GM18858 (cell line): ENCODE measurements at regions not wholly inside any gene's neighbourhood (a gene's known extent, or its start where the extent isn't known, plus 50 kb on each side); places are given as distances from the start of the nearest gene placed in this dataset.
"Not testable (repeated sequence)": the region's sequence is repeated elsewhere in the genome, so short reads cannot be mapped to it uniquely, and the experiment has no call there.

Experiments used
- ATAC-seq: cut with Tn5 transposase; IDR thresholded peaks from one replicate; pipeline ENCODE4 v1.9.1; 2021; ENCODE audit not compliant: unreplicated experiment

GRCh38 chr12:97616946-97617345 is 154.3 kb downstream of the RMST start:
- ATAC-seq = no peak

- no peak for ATAC-seq
Observed at GRCh38 chr12:97628962-97629361, 166.4 kb downstream of the RMST start.

- ATAC-seq = no peak
Observed at GRCh38 chr12:97629382-97629781, 166.8 kb downstream of the RMST start.

DNA sequence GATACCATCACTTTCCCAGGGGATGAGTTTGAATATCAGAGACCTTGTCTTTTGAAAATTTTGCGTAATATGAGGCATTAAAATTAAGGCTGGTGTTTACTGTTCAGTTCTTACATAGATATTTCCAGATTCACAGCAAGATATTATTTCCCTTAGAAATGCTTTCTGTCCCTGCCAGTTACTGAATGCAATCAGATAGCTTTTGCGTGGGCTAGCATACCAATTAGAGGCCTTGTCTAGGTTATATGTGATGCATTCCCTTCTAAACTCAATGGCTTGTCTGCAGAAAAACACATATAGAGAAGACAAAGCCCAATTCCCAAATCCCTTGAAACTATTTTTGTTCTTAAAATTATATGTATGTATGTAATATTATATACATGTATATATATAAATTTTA is 167.8 kb downstream of the RMST start:
- ATAC-seq = no peak

- ATAC-seq = no peak
Observed at GRCh38 chr12:97630875-97631274, 168.3 kb downstream of the RMST start.

DNA sequence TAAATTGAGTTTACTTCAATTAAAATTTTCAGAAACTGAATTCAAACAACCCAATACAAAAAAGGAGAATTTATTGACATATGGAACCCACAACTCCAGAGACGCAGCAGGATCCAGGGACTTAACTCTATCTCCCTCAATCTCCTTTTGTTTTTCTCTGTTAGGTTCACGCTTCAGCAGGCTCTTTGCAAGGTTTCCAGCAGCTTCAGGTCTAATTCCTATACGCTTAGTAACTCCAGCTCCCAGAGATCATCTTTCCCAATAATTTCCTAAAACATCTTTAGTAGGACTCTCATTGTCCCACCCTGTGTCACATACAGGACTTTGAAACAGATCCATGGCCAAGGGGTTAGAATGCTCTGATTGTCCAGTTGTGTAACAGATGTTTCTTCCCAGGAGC is 175.2 kb downstream of the RMST start:
- no peak for ATAC-seq

GRCh38 chr12:97638739-97639138 is 176.1 kb downstream of the RMST start:
- no peak for ATAC-seq

DNA sequence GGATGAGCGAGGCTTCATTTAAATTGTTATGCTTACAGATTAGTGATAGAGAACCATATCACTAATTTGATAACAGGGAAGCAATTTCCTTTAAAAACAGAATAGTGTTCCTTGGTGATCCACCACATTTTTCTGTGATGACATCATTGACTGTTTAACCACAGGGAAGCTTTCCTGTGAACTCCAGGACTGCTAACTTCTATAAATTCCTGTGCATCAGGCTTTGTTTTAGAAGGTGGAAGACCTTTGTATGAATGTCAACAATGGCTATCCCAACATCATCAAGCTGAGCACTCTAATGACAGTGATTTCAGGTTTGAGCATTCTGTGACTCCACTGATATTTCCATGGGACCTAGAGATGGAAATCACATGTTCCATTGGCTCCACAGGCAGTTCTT is 177.1 kb downstream of the RMST start:
- no peak for ATAC-seq

GRCh38 chr12:97640826-97641225 is 178.2 kb downstream of the RMST start:
- ATAC-seq = no peak

- ATAC-seq = no peak
Observed at GRCh38 chr12:97642911-97643310, 180.3 kb downstream of the RMST start.

GRCh38 chr12:97643924-97644323 is 181.3 kb downstream of the RMST start:
- no peak for ATAC-seq

GRCh38 chr12:97645726-97646125 is 183.1 kb downstream of the RMST start:
- ATAC-seq = no peak

- no peak for ATAC-seq
Observed at GRCh38 chr12:97647142-97647541, 184.5 kb downstream of the RMST start.

DNA sequence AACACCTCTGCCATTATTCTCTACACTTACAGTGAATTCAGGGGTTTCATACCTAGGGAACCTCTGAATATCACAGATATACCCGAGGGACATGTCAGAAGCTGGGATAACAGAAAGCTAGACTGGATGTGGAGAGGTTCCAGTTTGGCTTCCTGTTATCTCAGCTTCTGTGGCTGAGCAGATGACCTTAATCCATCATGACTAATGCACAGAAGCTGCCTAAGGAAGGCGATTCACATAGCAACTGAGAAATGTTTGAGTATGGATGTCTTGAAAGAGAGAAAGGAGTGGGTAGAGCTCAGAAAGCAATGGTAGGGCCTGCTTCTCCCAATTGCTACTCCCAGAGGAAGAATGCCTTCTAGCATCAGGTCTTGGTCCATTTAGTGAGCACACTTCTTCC is 187.6 kb downstream of the RMST start:
- ATAC-seq = no peak

DNA sequence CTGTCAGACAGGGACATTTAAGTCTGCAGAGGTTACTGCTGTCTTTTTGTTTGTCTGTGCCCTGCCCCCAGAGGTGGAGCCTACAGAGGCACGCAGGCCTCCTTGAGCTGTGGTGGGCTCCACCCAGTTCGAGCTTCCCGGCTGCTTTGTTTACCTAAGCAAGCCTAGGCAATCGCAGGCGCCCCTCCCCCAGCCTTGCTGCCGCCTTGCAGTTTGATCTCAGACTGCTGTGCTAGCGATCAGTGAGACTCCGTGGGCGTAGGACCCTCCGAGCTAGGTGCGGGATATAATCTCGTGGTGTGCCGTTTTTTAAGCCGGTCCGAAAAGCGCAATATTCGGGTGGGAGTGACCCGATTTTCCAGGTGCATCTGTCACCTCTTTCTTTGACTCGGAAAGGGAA is 193.9 kb downstream of the RMST start:
- not testable (repeated sequence) for ATAC-seq

DNA sequence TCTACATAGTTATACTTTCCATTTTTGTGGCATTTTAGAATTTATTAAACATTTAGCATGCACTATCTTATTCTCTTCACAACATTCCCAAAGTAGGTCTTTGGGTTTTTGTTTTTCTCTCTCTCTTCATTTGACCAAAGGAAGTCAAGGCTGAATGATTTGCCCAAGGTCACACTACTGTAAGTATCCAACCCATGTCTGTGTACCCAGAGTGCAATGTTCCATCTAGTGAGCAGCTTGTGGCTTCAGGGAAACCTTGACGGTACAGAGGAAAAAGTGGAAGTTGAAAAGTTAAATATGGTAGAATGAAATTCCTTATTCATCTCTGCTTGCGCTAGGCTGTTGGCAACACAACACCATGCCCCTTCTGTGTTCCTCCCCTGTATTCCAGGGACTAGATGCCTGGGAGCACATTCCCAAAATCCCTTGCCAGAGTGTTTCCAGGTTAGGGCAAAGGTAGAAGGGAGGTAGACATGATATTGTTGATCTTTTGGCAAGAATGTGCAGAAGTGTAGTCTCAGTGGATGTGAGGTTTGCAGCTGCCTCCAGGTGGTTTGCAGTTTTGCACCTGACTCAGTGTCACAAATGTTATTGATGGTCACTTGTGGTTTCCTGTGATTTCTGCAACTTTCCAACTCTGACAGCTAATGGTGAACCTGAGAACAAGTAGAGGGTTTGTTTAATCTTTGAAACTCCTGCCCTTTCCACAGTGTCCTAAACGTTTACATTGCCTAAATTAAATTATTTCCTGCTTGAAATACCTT is 196.7 kb downstream of the RMST start:
- ATAC-seq = no peak

DNA sequence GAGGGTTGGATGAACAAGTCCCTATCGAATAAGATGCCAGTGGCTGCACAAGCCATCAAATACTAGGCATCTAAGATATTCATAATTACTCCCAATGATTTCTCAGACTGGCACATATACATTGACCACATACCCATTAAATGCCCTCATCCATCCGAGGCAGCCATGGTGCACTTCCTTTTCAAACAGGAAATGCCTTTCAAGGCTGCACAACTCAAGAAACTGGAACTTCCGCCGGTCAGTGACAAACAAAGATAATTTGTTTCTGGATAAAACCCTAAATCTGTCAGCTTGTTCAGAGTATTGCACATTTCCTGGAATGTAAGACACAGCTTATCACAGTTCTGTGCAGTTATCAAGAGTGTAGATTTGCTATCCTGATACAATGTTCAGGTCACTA is 203.7 kb downstream of the RMST start:
- ATAC-seq = no peak

- no peak for ATAC-seq
Observed at GRCh38 chr12:97672870-97673269, 210.3 kb downstream of the RMST start.

DNA sequence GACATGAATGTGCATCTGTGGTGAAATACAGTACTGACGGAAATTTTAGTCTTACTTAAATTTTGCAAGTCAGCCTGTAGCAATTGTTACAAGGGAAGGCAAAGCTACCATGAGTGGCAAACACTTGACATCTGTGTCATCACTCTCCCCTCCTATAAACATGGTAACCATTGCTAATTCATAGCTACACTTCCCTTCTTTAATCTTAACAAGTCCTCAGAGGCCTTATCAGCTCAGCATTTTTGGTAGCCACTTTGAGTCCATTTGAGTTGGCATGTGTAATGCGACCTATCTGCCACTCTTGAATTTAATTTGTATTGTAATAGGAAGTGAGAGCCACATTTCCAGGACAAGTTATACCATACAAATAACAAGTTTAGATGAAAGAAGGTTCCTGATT is 218.1 kb downstream of the RMST start:
- no peak for ATAC-seq

- ATAC-seq = peak; percentile 95
Observed at GRCh38 chr12:97681612-97682504, 219.3 kb downstream of the RMST start.

- ATAC-seq = no peak
Observed at GRCh38 chr12:97685360-97685759, 222.8 kb downstream of the RMST start.

DNA sequence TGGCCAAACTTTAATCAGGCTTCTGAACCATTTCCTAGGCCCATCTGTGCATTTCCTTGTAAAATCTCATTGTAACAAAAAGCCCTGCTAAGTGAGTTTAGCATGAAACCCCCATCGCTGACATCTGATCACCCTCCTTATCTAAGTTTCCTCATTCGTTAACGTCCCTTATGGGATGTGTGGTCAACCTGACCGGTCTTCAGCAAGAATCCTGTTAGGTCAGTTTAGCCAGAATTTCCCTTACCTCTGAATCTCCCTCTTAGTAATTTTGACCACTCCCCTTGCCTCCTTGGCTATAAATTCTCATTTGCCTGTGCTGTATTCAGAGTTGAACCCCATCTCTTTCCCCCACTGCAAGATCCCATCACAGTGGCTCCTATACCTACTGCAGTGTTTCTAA is 239.3 kb downstream of the RMST start:
- no peak for ATAC-seq
